ENCODE measurements at regions not wholly inside any gene's neighbourhood (a gene's known extent, or its start where the extent isn't known, plus 50 kb on each side); places are given as distances from the start of the nearest gene placed in this dataset.

GRCh38 chr22:46092670-46093410, 57.5 kb upstream of the PPARA start:
- no peaks in the 10 kb centered on the region for H3K36me3 Mint-ChIP-seq
- H3K27ac Mint-ChIP-seq, result no peak overlapping the region
- H3K4me1 Mint-ChIP-seq (ENCODE audit: unreplicated experiment), result peaks cover 5% of the 10 kb centered on the region
- no peak for DNase-seq (ENCODE audit: extremely low spot score, unreplicated experiment)
- no peak overlapping the region for H3K4me3 Mint-ChIP-seq
- H3K27me3 Mint-ChIP-seq, result no peaks in the 10 kb centered on the region
- H3K9me3 Mint-ChIP-seq, result no peaks in the 10 kb centered on the region
- TF ChIP-seq CTCF (conservative IDR thresholded peaks at IDR 0.05), result no peak

GRCh38 chr22:46093796-46094195, 56.5 kb upstream of the PPARA start:
- no peak overlapping the region for H3K27ac Mint-ChIP-seq

GRCh38 chr22:46094676-46095075, 55.6 kb upstream of the PPARA start:
- no peak for DNase-seq (ENCODE audit: extremely low spot score, unreplicated experiment)
- TF ChIP-seq CTCF (conservative IDR thresholded peaks at IDR 0.05), result no peak
- no peaks in the 10 kb centered on the region for H3K4me1 Mint-ChIP-seq (ENCODE audit: unreplicated experiment)
- H3K9me3 Mint-ChIP-seq, result no peaks in the 10 kb centered on the region
- H3K27me3 Mint-ChIP-seq, result no peaks in the 10 kb centered on the region
- H3K4me3 Mint-ChIP-seq, result no peak overlapping the region
- H3K36me3 Mint-ChIP-seq, result no peaks in the 10 kb centered on the region
- no peak overlapping the region for H3K27ac Mint-ChIP-seq

More at GRCh38 chr22:46093796-46094195, 56.5 kb upstream of the PPARA start:
- Mint-ChIP-seq H3K4me1 (ENCODE audit: unreplicated experiment) (no peaks in the 10 kb centered on the region), H3K9me3 (no peaks in the 10 kb centered on the region), H3K27me3 (no peaks in the 10 kb centered on the region), H3K36me3 (no peaks in the 10 kb centered on the region), H3K4me3 (no peak overlapping the region)
- DNase-seq (ENCODE audit: extremely low spot score, unreplicated experiment), result no peak
- no peak for TF ChIP-seq CTCF (conservative IDR thresholded peaks at IDR 0.05)

GRCh38 chr22:46096051-46096450, 54.3 kb upstream of the PPARA start:
- no peak for TF ChIP-seq CTCF (conservative IDR thresholded peaks at IDR 0.05)

GRCh38 chr22:46096706-46097230, 53.6 kb upstream of the PPARA start:
- TF ChIP-seq CTCF (conservative IDR thresholded peaks at IDR 0.05), result no peak
- no peaks in the 10 kb centered on the region for H3K4me1 Mint-ChIP-seq (ENCODE audit: unreplicated experiment)
- H3K27ac Mint-ChIP-seq, result no peak overlapping the region
- no peaks in the 10 kb centered on the region for H3K27me3 Mint-ChIP-seq
- no peak overlapping the region for H3K4me3 Mint-ChIP-seq
- H3K9me3 Mint-ChIP-seq, result no peaks in the 10 kb centered on the region
- no peak for DNase-seq (ENCODE audit: extremely low spot score, unreplicated experiment)
- H3K36me3 Mint-ChIP-seq, result no peaks in the 10 kb centered on the region

More at GRCh38 chr22:46096051-46096450, 54.3 kb upstream of the PPARA start:
- no peak for DNase-seq (ENCODE audit: extremely low spot score, unreplicated experiment)
- Mint-ChIP-seq H3K36me3 (no peaks in the 10 kb centered on the region), H3K4me3 (no peak overlapping the region), H3K27me3 (no peaks in the 10 kb centered on the region), H3K27ac (no peak overlapping the region), H3K4me1 (ENCODE audit: unreplicated experiment) (no peaks in the 10 kb centered on the region), H3K9me3 (no peaks in the 10 kb centered on the region)
